ENCODE measurements at regions not wholly inside any gene's neighbourhood (a gene's known extent, or its start where the extent isn't known, plus 50 kb on each side); places are given as distances from the start of the nearest gene placed in this dataset.

- Histone ChIP-seq H3K36me3 (ENCODE audit: control insufficient read depth, insufficient read depth, low read length) (no peaks in the 10 kb centered on the region), H3K9ac (ENCODE audit: low read length) (no peak overlapping the region), H3K4me1 (ENCODE audit: control insufficient read depth, insufficient read depth, low read length) (peaks cover 17% of the 10 kb centered on the region), H3K27ac (ENCODE audit: low read depth, low read length) (no peak overlapping the region), H3K27me3 (ENCODE audit: control insufficient read depth, insufficient read depth, low read length) (no peaks in the 10 kb centered on the region), H3K4me3 (ENCODE audit: low read depth, low read length) (no peak overlapping the region), H3K9me3 (ENCODE audit: control insufficient read depth, insufficient read depth, low read depth, low read length) (no peaks in the 10 kb centered on the region)
Observed at GRCh38 chr2:154941379-154941778, 242.9 kb downstream of the KCNJ3 start.

- Histone ChIP-seq H3K9ac (ENCODE audit: low read length) (no peak overlapping the region), H3K36me3 (ENCODE audit: control insufficient read depth, insufficient read depth, low read length) (no peaks in the 10 kb centered on the region), H3K27me3 (ENCODE audit: control insufficient read depth, insufficient read depth, low read length) (no peaks in the 10 kb centered on the region), H3K4me3 (ENCODE audit: low read depth, low read length) (no peak overlapping the region), H3K4me1 (ENCODE audit: control insufficient read depth, insufficient read depth, low read length) (no peaks in the 10 kb centered on the region), H3K9me3 (ENCODE audit: control insufficient read depth, insufficient read depth, low read depth, low read length) (peaks cover 10% of the 10 kb centered on the region; the same call in 1 of the 2 replicates), H3K27ac (ENCODE audit: low read depth, low read length) (no peak overlapping the region)
Observed at GRCh38 chr2:154934213-154934612, 235.7 kb downstream of the KCNJ3 start.

- Histone ChIP-seq H3K4me3 (ENCODE audit: low read depth, low read length) (no peak overlapping the region), H3K9me3 (ENCODE audit: control insufficient read depth, insufficient read depth, low read depth, low read length) (no peaks in the 10 kb centered on the region), H3K27me3 (ENCODE audit: control insufficient read depth, insufficient read depth, low read length) (no peaks in the 10 kb centered on the region), H3K36me3 (ENCODE audit: control insufficient read depth, insufficient read depth, low read length) (no peaks in the 10 kb centered on the region), H3K27ac (ENCODE audit: low read depth, low read length) (no peak overlapping the region), H3K9ac (ENCODE audit: low read length) (no peak overlapping the region), H3K4me1 (ENCODE audit: control insufficient read depth, insufficient read depth, low read length) (no peaks in the 10 kb centered on the region)
Observed at GRCh38 chr2:154924531-154924930, 226.0 kb downstream of the KCNJ3 start.

GRCh38 chr2:154914561-154914960 is 216.1 kb downstream of the KCNJ3 start:
- no peak overlapping the region for H3K9ac ChIP-seq (ENCODE audit: low read length)
- H3K4me1 ChIP-seq (ENCODE audit: control insufficient read depth, insufficient read depth, low read length), result peaks cover 6% of the 10 kb centered on the region
- H3K9me3 ChIP-seq (ENCODE audit: control insufficient read depth, insufficient read depth, low read depth, low read length), result no peaks in the 10 kb centered on the region
- H3K36me3 ChIP-seq (ENCODE audit: control insufficient read depth, insufficient read depth, low read length), result no peaks in the 10 kb centered on the region
- H3K27me3 ChIP-seq (ENCODE audit: control insufficient read depth, insufficient read depth, low read length), result no peaks in the 10 kb centered on the region
- no peak overlapping the region for H3K27ac ChIP-seq (ENCODE audit: low read depth, low read length)
- no peak overlapping the region for H3K4me3 ChIP-seq (ENCODE audit: low read depth, low read length)

- no peak overlapping the region for H3K4me3 ChIP-seq (ENCODE audit: low read depth, low read length)
- no peak overlapping the region for H3K9ac ChIP-seq (ENCODE audit: low read length)
- no peaks in the 10 kb centered on the region for H3K36me3 ChIP-seq (ENCODE audit: control insufficient read depth, insufficient read depth, low read length)
- no peaks in the 10 kb centered on the region for H3K9me3 ChIP-seq (ENCODE audit: control insufficient read depth, insufficient read depth, low read depth, low read length)
- H3K4me1 ChIP-seq (ENCODE audit: control insufficient read depth, insufficient read depth, low read length), result peaks cover 6% of the 10 kb centered on the region
- no peaks in the 10 kb centered on the region for H3K27me3 ChIP-seq (ENCODE audit: control insufficient read depth, insufficient read depth, low read length)
- no peak overlapping the region for H3K27ac ChIP-seq (ENCODE audit: low read depth, low read length)
Observed at GRCh38 chr2:154912215-154912614, 213.7 kb downstream of the KCNJ3 start.

DNA sequence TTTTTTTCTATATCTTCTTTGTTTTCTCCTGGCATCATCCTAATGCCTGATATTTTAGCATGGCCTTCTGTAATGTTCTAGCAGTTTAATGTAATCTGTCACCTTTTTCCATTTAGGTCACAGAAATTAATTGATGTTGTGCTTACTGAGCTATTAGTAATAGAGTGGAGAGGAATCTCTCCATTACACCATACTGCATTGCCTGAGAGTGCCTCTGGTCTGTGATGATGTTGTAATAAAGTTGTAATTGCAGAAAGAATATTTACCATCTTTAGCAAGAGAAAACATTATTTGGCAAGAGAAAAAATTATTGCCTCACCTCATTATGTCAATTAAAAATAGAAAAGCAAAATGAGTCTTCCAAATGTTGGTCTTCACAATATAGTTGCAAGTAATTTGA is 213.2 kb downstream of the KCNJ3 start:
- Histone ChIP-seq H3K4me3 (ENCODE audit: low read depth, low read length) (no peak overlapping the region), H3K36me3 (ENCODE audit: control insufficient read depth, insufficient read depth, low read length) (no peaks in the 10 kb centered on the region), H3K9me3 (ENCODE audit: control insufficient read depth, insufficient read depth, low read depth, low read length) (no peaks in the 10 kb centered on the region), H3K27me3 (ENCODE audit: control insufficient read depth, insufficient read depth, low read length) (no peaks in the 10 kb centered on the region), H3K27ac (ENCODE audit: low read depth, low read length) (no peak overlapping the region), H3K9ac (ENCODE audit: low read length) (no peak overlapping the region), H3K4me1 (ENCODE audit: control insufficient read depth, insufficient read depth, low read length) (peaks cover 6% of the 10 kb centered on the region)

GRCh38 chr2:154910701-154911100 is 212.2 kb downstream of the KCNJ3 start:
- no peak overlapping the region for H3K9ac ChIP-seq (ENCODE audit: low read length)
- no peak overlapping the region for H3K27ac ChIP-seq (ENCODE audit: low read depth, low read length)
- H3K4me1 ChIP-seq (ENCODE audit: control insufficient read depth, insufficient read depth, low read length), result peaks cover 6% of the 10 kb centered on the region
- no peak overlapping the region for H3K4me3 ChIP-seq (ENCODE audit: low read depth, low read length)
- no peaks in the 10 kb centered on the region for H3K36me3 ChIP-seq (ENCODE audit: control insufficient read depth, insufficient read depth, low read length)
- H3K27me3 ChIP-seq (ENCODE audit: control insufficient read depth, insufficient read depth, low read length), result no peaks in the 10 kb centered on the region
- no peaks in the 10 kb centered on the region for H3K9me3 ChIP-seq (ENCODE audit: control insufficient read depth, insufficient read depth, low read depth, low read length)

- Histone ChIP-seq H3K9me3 (ENCODE audit: control insufficient read depth, insufficient read depth, low read depth, low read length) (peaks cover 4% of the 10 kb centered on the region; the same call in 1 of the 2 replicates), H3K4me1 (ENCODE audit: control insufficient read depth, insufficient read depth, low read length) (no peaks in the 10 kb centered on the region; the same call in 1 of the 2 replicates), H3K9ac (ENCODE audit: low read length) (no peak overlapping the region), H3K27me3 (ENCODE audit: control insufficient read depth, insufficient read depth, low read length) (no peaks in the 10 kb centered on the region), H3K27ac (ENCODE audit: low read depth, low read length) (no peak overlapping the region), H3K4me3 (ENCODE audit: low read depth, low read length) (no peak overlapping the region), H3K36me3 (ENCODE audit: control insufficient read depth, insufficient read depth, low read length) (no peaks in the 10 kb centered on the region)
Observed at GRCh38 chr2:154908327-154908726, 209.8 kb downstream of the KCNJ3 start.
